GM18951 (cell line): ENCODE measurements at regions not wholly inside any gene's neighbourhood (a gene's known extent, or its start where the extent isn't known, plus 50 kb on each side); places are given as distances from the start of the nearest gene placed in this dataset.

Experiments
- POLR2A ChIP-seq: IDR thresholded peaks from 4 replicates; pipeline ENCODE4 v1.6.1; 2011; ENCODE audit warnings: mild to moderate bottlenecking; ENCODE audit not compliant: insufficient read length, insufficient read depth; ENCODE audit errors: extremely low read depth
- in situ Hi-C: fragments of 300-500 bp; cut with MboI; formaldehyde crosslinking; loops from one replicate; pipeline ENCODE4 v1.12.0; 2022; ENCODE audit warnings: low sequenced_read_pairs, mixed read lengths, inconsistent platforms; ENCODE audit not compliant: unreplicated experiment

- TF ChIP-seq POLR2A = no peak
- in situ Hi-C loops = no loop called here
Measured at GRCh38 chr1:38296047-38296446, 249.5 kb upstream of the POU3F1 start.

DNA sequence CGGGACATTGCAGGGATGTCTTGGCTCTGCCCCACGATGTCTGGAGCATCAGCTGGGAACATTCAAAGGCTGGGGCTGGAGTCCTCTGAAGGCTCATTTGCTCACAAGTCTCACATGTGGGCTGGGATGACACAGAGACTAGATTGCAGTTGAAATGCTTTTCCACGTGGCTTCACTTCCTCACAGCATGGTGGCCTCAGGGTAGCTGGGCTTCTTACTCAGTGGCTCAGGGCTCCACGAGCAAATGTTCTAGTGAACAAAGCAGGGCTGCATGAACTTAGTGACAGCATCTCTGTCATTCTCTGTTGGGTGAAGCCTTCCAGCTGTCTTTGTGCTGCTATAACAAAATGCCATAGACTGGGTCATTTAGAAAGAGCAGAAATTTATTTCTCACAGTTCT is 247.0 kb upstream of the POU3F1 start:
- in situ Hi-C loops = no loop called here
- TF ChIP-seq POLR2A = no peak

- TF ChIP-seq POLR2A = no peak
Measured at GRCh38 chr1:38292969-38293368, 246.4 kb upstream of the POU3F1 start.

DNA sequence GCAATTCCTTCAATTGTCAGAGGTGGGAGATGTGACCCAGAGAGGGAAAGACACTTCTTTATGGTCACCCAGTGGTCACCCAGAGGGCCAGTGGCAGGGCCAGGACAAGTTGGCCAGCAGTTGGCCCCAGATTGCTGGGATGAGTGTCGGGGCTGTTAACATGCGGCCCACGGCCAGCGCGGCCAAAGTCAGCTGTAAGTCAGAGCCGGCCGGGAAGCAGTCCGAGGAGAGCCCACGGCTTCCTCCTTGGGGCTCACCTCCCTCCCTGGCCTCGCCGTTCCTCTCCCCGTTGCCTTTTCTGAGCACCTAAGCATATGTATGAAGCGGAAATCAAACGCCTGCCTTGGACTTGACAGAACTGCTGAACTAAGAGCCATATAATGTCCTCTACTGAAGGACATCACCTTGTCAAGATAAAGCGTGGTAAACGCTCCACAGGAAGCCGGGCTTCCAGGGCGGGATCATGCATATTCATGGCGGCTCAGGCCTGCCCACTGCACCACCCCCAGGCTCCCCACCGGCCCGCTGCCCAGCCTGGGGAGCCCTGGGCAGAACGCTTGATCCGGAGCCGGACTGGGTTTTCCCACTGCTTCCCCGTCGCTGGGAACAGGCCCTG is 245.4 kb upstream of the POU3F1 start:
- in situ Hi-C loops = no loop called here
- TF ChIP-seq POLR2A = no peak

More at GRCh38 chr1:38292969-38293368, 246.4 kb upstream of the POU3F1 start:
- in situ Hi-C loops = no loop called here

- in situ Hi-C loops = no loop called here
- no peak for TF ChIP-seq POLR2A
Measured at GRCh38 chr1:38291336-38291735, 244.7 kb upstream of the POU3F1 start.

- in situ Hi-C loops = no loop called here
- TF ChIP-seq POLR2A = no peak
Measured at GRCh38 chr1:38289034-38289433, 242.4 kb upstream of the POU3F1 start.

GRCh38 chr1:38287547-38287946 is 241.0 kb upstream of the POU3F1 start:
- no peak for TF ChIP-seq POLR2A
- in situ Hi-C loops = no loop called here

GRCh38 chr1:38287036-38287435 is 240.4 kb upstream of the POU3F1 start:
- no peak for TF ChIP-seq POLR2A

GRCh38 chr1:38285807-38286530 is 239.4 kb upstream of the POU3F1 start:
- in situ Hi-C loops = no loop called here
- TF ChIP-seq POLR2A = no peak

More at GRCh38 chr1:38287036-38287435, 240.4 kb upstream of the POU3F1 start:
- in situ Hi-C loops = no loop called here

DNA sequence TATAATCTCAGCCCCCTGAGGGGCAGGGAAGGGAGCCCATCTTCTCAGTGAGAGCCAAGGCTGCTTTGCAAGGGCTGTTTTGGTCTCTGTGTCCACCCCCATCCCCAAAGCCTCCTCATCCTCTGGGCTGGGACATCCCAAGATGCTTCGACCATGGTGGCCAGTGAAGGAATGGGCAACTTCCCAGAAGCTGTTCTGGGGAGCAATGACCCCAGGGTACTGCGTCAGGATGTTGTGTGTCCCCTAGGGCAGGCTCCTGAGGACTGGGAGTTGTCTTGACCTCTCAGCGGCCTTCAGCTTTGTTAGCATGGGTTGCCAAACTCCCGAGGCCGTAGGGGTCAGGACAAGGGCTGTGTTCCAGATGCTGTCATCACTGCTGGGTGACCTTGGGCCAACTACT is 238.4 kb upstream of the POU3F1 start:
- TF ChIP-seq POLR2A = no peak
- in situ Hi-C loops = no loop called here

- in situ Hi-C loops = no loop called here
- TF ChIP-seq POLR2A = no peak
Measured at GRCh38 chr1:38283696-38284470, 237.3 kb upstream of the POU3F1 start.

GRCh38 chr1:38279148-38279547 is 232.6 kb upstream of the POU3F1 start:
- in situ Hi-C loops = loop anchor here (10.0 kb wide), 1 partner anchor 316 kb away; no protein-coding TSS in a partner anchor
- no peak for TF ChIP-seq POLR2A

- no peak for TF ChIP-seq POLR2A
- in situ Hi-C loops = loop anchor here (10.0 kb wide), 1 partner anchor 317 kb away; no protein-coding TSS in a partner anchor
Measured at GRCh38 chr1:38277646-38278045, 231.1 kb upstream of the POU3F1 start.
